GM03348 (cell line): ENCODE measurements at regions not wholly inside any gene's neighbourhood (a gene's known extent, or its start where the extent isn't known, plus 50 kb on each side); places are given as distances from the start of the nearest gene placed in this dataset.

Experiments
- DNase-seq: peaks from one replicate; pipeline ENCODE4 v3.0.0; 2012; ENCODE audit warnings: low spot score

GRCh38 chr2:173819852-173820251 lies 145.3 kb downstream of the SP3 start:
- no peak for DNase-seq

- DNase-seq, result no peak
Observed at GRCh38 chr2:173821451-173821850, 143.7 kb downstream of the SP3 start.

- no peak for DNase-seq
Observed at GRCh38 chr2:173822889-173823542, 142.2 kb downstream of the SP3 start.

GRCh38 chr2:173823543-173823939 lies 141.6 kb downstream of the SP3 start:
- DNase-seq, result no peak

- no peak for DNase-seq
Observed at GRCh38 chr2:173828189-173829142, 136.7 kb downstream of the SP3 start.

GRCh38 chr2:173829727-173830126 lies 135.4 kb downstream of the SP3 start:
- DNase-seq, result no peak

GRCh38 chr2:173830170-173830569 lies 135.0 kb downstream of the SP3 start:
- DNase-seq, result peak; percentile 18

- peak; percentile 37 for DNase-seq
Observed at GRCh38 chr2:173831312-173832229, 133.6 kb downstream of the SP3 start.

GRCh38 chr2:173834141-173834540 lies 131.0 kb downstream of the SP3 start:
- DNase-seq, result no peak

GRCh38 chr2:173835726-173836125 lies 129.4 kb downstream of the SP3 start:
- no peak for DNase-seq

- DNase-seq, result no peak
Observed at GRCh38 chr2:173841110-173841509, 124.1 kb downstream of the SP3 start.

GRCh38 chr2:173843526-173843925 lies 121.6 kb downstream of the SP3 start:
- no peak for DNase-seq

- DNase-seq, result peak; percentile 20
Observed at GRCh38 chr2:173851141-173851641, 114.0 kb downstream of the SP3 start.

- DNase-seq, result no peak
Observed at GRCh38 chr2:173854141-173854540, 111.0 kb downstream of the SP3 start.

- DNase-seq, result peak; percentile 61
Observed at GRCh38 chr2:173854840-173855239, 110.3 kb downstream of the SP3 start.

- no peak for DNase-seq
Observed at GRCh38 chr2:173855661-173856060, 109.5 kb downstream of the SP3 start.
